ENCODE measurements at regions not wholly inside any gene's neighbourhood (a gene's known extent, or its start where the extent isn't known, plus 50 kb on each side); places are given as distances from the start of the nearest gene placed in this dataset.

DNA sequence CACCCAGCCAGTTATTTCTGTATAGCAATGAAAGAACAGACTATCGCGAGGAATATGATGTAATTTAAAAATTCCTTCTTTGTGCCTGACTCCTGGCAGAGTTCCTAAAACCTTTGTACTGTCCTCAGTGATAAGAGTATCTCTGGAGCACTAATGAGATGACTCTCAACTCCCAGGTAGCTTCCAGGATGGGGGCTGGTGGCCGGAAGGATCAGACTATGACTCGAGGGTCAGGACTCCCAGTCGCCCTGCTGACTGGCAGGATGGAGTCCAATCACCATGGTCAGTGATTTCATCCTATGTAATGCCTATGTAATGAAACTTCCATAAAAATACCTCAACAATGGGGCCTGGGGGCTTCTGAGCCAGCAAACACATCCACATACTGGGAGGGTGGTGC, 135.1 kb downstream of the SHANK2 start:
- peaks cover 2% of the 10 kb centered on the region for H3K4me1 Mint-ChIP-seq
- H3K4me3 Mint-ChIP-seq = no peak overlapping the region
- no peaks in the 10 kb centered on the region for H3K27me3 Mint-ChIP-seq
- no peaks in the 10 kb centered on the region for H3K36me3 Mint-ChIP-seq (ENCODE audit: low read depth)
- DNase-seq = no peak
- H3K27ac Mint-ChIP-seq = no peak overlapping the region
- H3K9me3 Mint-ChIP-seq = no peaks in the 10 kb centered on the region
- intact Hi-C loops (cut with micrococcal nuclease) = no loop called here

DNA sequence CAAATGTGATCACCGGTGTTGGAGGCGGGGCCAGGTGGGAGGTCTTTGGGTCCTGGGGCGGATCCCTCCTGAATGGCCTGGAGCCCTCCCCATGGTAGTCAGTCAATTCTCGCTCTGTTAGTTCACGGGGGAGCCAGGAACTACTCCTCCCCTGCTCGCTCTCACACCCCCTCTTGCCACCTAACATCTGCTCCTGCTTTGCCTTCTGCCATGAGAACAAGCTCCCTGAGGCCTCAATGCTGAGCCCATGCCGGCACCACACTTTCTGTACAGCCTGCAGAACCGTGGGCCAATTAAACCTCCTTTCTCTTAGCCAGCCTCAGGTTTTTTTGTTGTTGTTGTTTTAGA, 135.7 kb downstream of the SHANK2 start:
- Mint-ChIP-seq H3K36me3 (ENCODE audit: low read depth) (no peaks in the 10 kb centered on the region), H3K9me3 (no peaks in the 10 kb centered on the region), H3K4me1 (peaks cover 2% of the 10 kb centered on the region), H3K27me3 (no peaks in the 10 kb centered on the region), H3K4me3 (no peak overlapping the region), H3K27ac (no peak overlapping the region)
- no peak for DNase-seq
- intact Hi-C loops (cut with micrococcal nuclease) = no loop called here

DNA sequence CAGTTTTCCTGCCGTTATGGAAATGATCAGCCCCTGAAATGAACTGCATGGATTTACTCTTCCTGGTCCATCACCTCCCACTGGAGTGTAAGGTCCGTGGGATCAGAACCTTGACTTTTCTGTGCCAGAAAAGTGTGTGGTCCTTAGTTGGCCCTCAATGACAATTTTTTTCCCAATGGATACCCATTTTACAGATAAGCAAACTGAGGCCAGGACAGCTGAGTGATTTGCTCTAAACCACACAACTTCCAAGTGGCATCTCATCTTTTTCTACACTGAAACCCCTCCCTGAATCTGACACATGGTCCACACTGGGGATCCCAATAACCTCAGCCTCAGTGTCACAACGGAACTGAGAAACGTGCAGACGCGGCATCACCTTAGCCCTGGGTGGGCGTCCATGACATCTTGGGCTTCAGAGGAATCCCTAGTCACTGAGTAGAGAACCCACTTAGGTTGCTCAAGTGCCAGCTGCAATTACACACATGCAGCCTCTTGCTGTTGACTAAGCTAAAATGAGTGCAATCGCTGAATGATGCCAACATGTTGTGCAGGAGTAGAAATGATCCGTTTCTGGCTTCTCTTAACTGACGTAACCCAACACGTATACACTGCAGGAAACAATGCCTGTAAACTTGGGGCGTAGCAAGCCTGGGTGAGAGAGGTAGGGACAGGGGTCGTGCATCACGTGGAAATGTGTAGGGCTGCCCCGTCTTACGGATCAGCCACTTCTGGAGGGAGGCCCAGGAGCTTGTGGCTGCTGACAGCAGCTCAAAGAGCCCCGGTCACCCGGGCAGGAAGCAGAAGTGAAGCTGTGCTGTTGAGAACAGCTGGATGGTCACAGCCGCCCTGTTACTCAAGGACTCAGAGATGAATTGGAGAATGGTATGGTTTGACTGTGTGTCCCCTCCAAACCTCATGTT, 136.3 kb downstream of the SHANK2 start:
- H3K36me3 Mint-ChIP-seq (ENCODE audit: low read depth) = no peaks in the 10 kb centered on the region

DNA sequence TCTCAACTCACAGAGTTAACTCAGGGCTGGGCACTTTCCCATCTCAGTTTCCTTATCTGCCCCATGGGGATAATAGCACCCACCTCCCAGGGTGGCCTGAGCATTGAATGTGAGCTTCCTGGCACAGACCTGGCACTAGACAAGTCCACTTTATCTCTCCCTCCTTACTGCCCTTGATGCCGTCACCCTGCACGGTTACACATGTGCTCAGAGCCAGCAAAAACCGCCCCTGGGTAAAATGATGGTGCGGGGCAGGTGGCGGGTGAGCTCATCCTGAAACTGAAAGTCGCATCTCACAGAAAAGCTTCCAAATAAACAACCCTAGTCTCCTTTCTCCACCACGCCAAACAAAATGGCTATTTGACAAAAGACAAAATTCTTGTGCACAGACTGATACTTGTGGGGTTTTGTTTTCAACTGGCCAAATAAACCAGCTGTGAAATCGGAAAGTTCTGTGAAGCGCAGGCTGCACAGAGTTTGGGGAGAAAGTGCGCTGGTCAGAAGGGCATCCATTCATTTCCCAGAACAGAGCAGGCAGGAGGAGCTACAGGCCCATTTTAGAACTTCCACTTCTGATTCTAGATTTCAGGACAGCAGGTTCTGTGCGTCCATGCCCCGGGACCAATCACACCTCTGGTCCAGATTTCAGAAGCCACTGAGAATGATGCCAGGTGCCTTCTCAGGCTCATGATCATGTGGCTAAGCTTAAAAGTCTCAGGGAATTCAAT, 138.1 kb downstream of the SHANK2 start:
- H3K9me3 Mint-ChIP-seq = no peaks in the 10 kb centered on the region
- no peaks in the 10 kb centered on the region for H3K27me3 Mint-ChIP-seq
- H3K4me1 Mint-ChIP-seq = peaks cover 2% of the 10 kb centered on the region
- intact Hi-C loops (cut with micrococcal nuclease) = no loop called here
- no peak overlapping the region for H3K4me3 Mint-ChIP-seq
- H3K27ac Mint-ChIP-seq = peak overlapping the region; percentile 34
- H3K36me3 Mint-ChIP-seq (ENCODE audit: low read depth) = no peaks in the 10 kb centered on the region
- DNase-seq = no peak

More for the DNA sequence above, 136.3 kb downstream of the SHANK2 start:
- H3K4me1 Mint-ChIP-seq = peaks cover 2% of the 10 kb centered on the region
- intact Hi-C loops (cut with micrococcal nuclease) = no loop called here
- no peaks in the 10 kb centered on the region for H3K9me3 Mint-ChIP-seq
- no peak overlapping the region for H3K4me3 Mint-ChIP-seq
- DNase-seq = no peak
- H3K27me3 Mint-ChIP-seq = no peaks in the 10 kb centered on the region
- no peak overlapping the region for H3K27ac Mint-ChIP-seq

DNA sequence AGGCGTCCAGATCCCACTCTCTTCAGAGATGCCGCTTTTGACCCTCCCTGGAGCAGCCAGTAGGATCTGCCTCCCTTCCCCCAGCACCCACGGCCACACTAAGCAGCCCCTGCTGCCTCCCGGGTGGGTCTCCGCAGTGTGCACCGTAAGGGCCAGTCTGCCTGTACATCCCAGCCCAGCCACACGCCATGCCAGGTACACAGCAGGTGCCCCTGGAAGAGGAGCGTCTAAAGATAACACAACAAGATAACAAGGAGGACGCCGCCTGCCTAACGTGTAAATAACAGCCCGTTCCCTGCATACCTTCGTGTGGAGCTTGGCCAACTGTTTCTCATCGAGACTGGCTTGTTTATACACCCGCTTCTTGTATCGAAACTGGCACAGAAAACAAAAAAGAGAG, 139.4 kb downstream of the SHANK2 start:
- H3K4me1 Mint-ChIP-seq = peaks cover 2% of the 10 kb centered on the region
- DNase-seq = no peak
- H3K27ac Mint-ChIP-seq = no peak overlapping the region
- no peaks in the 10 kb centered on the region for H3K27me3 Mint-ChIP-seq
- H3K9me3 Mint-ChIP-seq = no peaks in the 10 kb centered on the region
- H3K36me3 Mint-ChIP-seq (ENCODE audit: low read depth) = no peaks in the 10 kb centered on the region
- no peak overlapping the region for H3K4me3 Mint-ChIP-seq
- intact Hi-C loops (cut with micrococcal nuclease) = no loop called here

DNA sequence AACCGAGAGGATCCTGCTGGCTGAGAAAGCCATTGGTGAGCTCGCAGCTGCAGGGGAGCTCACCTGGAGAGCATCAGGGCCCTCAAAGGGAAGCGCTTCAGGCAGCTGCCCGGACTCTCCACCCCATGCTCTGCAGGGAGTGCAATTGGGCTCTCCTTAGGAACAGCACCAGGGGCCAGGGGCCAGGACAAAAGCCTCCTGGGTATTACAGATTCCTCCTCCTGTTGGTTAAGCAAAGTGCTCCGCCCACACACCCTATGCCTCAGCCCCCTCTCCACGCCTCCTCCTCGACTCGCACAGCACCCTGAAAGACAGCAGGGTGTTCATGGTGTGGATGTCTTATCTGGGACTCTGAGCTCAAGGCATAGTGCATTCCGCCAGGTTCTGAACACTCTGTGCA, 139.9 kb downstream of the SHANK2 start:
- no peak for DNase-seq
- Mint-ChIP-seq H3K4me3 (no peak overlapping the region), H3K27ac (peak overlapping the region; percentile 19), H3K4me1 (peaks cover 2% of the 10 kb centered on the region), H3K36me3 (ENCODE audit: low read depth) (no peaks in the 10 kb centered on the region), H3K9me3 (no peaks in the 10 kb centered on the region), H3K27me3 (no peaks in the 10 kb centered on the region)
- intact Hi-C loops (cut with micrococcal nuclease) = no loop called here

DNA sequence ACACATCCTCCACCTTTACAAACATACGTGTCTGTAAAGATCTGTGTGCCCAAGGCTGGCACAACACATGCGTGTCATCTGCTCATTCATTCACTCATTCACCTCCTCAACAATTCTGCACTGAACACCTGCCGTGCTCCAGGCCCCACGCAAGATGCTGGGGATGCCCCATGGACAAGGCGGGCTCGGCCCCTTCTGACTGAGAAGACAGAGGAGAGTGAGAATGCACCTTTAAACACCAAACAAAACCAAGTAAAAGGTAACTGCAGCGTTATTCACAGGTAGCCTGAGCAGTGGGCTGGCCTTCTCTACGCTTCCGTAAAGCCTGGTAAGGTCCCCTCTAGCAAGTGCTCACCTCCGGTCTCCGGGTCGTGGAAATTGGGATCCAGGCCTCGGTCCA, 142.8 kb downstream of the SHANK2 start:
- intact Hi-C loops (cut with micrococcal nuclease) = no loop called here
- no peak overlapping the region for H3K4me3 Mint-ChIP-seq
- H3K9me3 Mint-ChIP-seq = no peaks in the 10 kb centered on the region
- no peaks in the 10 kb centered on the region for H3K27me3 Mint-ChIP-seq
- H3K36me3 Mint-ChIP-seq (ENCODE audit: low read depth) = no peaks in the 10 kb centered on the region
- no peak overlapping the region for H3K27ac Mint-ChIP-seq
- DNase-seq = no peak
- H3K4me1 Mint-ChIP-seq = peaks cover 2% of the 10 kb centered on the region

DNA sequence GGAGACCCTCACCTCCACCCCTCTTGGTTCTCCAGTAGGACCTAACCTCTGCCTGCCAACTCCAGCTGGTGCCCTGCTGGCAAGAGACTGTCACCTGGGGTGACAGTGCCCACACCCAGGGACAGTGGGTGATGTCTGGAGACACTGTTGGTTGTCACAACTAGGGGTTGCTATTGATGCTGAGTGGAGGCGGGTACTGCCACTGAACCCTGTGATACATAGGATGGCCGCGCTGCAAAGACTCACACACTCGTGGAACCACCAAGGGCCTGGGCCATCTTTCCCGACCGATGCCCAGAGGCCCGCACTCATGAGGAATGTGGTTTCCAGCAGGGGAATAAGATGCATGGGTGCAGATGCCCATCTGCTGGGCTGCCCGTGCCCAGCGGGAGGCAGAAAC, 143.2 kb downstream of the SHANK2 start:
- Mint-ChIP-seq H3K27ac (no peak overlapping the region), H3K4me1 (no peaks in the 10 kb centered on the region), H3K27me3 (no peaks in the 10 kb centered on the region), H3K4me3 (no peak overlapping the region), H3K36me3 (ENCODE audit: low read depth) (no peaks in the 10 kb centered on the region), H3K9me3 (no peaks in the 10 kb centered on the region)
- no peak for DNase-seq
- intact Hi-C loops (cut with micrococcal nuclease) = no loop called here

DNA sequence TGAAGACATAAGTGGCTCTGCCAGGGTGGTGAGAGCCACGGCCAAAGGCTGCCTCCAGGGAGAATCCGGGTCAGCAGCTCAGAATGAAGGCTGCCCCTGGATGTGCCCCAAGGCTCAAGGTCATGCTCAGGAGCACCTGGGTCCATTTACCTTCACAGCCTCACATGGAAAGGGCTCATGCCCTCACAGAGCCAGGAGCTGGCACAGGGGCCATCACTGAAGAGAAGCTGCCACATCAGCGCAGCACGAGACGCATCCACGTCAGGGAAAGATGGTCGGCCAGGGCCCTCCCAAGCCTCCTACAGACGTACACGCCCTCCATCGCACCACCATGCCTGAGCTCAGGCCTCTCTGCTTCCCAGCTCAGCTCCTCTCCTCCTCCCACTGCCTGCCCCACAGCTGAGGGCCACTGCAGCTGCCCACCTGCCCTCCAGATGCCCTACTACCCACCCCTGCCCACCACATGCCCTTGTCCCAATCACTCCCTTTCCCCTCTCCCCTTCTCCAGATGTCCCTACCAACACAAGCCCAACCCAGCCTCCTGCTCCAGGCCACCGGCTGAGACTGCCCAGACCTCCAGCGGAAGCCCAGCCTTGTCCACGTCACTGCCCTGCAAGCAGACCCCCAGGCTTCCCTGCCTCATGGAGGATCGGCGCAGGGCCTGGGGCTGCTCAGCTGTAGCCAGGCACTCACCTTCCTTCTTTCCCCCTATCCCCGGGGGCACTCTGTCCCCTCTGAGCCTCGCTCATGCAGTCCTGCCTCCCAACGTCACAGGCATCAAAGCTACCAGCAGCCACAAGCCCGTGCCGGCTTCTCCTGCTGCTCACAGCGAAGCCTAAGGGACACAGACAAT, 144.1 kb downstream of the SHANK2 start:
- Mint-ChIP-seq H3K4me1 (no peaks in the 10 kb centered on the region), H3K4me3 (no peak overlapping the region), H3K36me3 (ENCODE audit: low read depth) (no peaks in the 10 kb centered on the region), H3K9me3 (no peaks in the 10 kb centered on the region), H3K27me3 (no peaks in the 10 kb centered on the region), H3K27ac (no peak overlapping the region)
- DNase-seq = no peak
- intact Hi-C loops (cut with micrococcal nuclease) = no loop called here

DNA sequence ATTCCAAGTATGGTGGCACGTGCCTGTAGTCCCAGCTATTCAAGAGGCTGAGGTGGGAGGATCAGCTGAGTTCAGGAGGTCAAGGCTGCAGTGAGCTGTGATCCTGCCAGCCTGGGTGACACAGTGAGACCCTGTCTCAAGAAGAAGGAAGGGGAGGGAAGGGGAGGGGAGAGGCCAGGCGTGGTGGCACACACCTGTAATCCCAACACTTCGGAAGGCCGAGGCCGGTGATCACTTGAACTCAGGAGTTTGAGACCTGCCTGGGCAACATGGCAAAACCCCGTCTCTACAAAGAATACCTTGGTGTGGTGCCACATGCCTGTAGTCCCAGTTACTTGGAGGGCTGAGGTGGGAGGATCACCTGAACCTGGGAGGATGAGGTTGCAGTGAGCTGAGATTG, 145.7 kb downstream of the SHANK2 start:
- no peak for DNase-seq
- no peaks in the 10 kb centered on the region for H3K4me1 Mint-ChIP-seq
- H3K4me3 Mint-ChIP-seq = no peak overlapping the region
- no peaks in the 10 kb centered on the region for H3K36me3 Mint-ChIP-seq (ENCODE audit: low read depth)
- H3K27ac Mint-ChIP-seq = no peak overlapping the region
- H3K9me3 Mint-ChIP-seq = no peaks in the 10 kb centered on the region
- H3K27me3 Mint-ChIP-seq = no peaks in the 10 kb centered on the region
- intact Hi-C loops (cut with micrococcal nuclease) = no loop called here

DNA sequence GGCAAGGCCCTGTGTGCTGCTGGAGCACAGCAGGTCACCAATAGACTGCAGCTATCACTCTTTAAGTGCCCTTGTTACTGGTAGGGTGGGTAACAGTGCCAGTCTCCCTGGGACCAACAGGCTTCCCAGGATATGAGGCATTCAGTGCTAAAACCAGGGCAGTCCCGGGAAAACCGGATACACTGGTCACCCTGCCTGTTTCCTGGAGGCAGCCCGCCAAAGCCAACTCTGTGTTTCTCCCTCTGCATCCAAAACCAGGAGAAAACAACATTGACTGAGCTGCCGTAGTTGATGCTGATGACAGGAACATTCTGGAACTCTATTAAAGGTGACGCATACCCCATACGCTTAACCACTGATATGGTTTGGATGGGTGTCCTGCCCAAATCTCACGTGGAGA, 149.1 kb downstream of the SHANK2 start:
- intact Hi-C loops (cut with micrococcal nuclease) = no loop called here
- DNase-seq = no peak
- Mint-ChIP-seq H3K36me3 (ENCODE audit: low read depth) (no peaks in the 10 kb centered on the region), H3K27ac (no peak overlapping the region), H3K4me3 (no peak overlapping the region), H3K9me3 (no peaks in the 10 kb centered on the region), H3K27me3 (no peaks in the 10 kb centered on the region), H3K4me1 (no peaks in the 10 kb centered on the region)

DNA sequence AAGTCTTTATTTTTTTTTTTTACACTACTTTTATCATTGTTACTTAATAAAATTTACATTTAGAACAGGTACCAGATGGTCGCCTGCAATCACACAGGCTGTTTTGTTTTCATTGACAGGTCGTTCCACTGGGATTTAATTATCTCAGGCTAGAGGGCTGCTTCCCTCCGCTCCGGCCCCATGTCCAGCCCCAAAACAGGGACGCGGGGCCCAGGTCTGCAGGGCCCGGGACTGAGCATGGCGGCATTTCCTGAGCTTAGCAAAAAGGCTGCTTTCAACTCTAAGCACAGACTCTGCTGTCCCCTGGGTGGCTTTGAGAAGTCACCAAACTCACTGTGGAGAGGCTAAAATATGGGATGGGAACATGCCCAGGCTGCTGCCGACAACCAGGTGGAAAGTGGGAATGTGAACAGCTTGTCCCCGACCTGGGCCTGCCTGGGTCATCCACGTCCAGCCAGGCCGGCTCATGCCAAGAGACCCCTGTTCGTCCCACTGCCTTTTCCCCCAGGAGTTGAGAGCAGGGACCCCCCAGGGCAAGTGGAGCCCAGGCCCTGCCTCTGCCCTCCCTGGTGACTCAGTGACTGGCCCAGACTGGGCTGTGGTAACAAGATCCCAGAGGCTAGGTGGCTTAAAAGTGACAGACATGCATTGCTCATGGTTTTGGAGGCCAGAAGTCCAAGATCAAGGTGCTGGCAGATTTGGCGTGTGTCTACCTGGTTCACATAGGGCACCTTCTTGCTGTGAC, 150.0 kb downstream of the SHANK2 start:
- DNase-seq = no peak
- Mint-ChIP-seq H3K9me3 (no peaks in the 10 kb centered on the region), H3K36me3 (ENCODE audit: low read depth) (no peaks in the 10 kb centered on the region), H3K27ac (no peak overlapping the region), H3K4me3 (no peak overlapping the region), H3K27me3 (no peaks in the 10 kb centered on the region), H3K4me1 (no peaks in the 10 kb centered on the region)
- intact Hi-C loops (cut with micrococcal nuclease) = no loop called here

DNA sequence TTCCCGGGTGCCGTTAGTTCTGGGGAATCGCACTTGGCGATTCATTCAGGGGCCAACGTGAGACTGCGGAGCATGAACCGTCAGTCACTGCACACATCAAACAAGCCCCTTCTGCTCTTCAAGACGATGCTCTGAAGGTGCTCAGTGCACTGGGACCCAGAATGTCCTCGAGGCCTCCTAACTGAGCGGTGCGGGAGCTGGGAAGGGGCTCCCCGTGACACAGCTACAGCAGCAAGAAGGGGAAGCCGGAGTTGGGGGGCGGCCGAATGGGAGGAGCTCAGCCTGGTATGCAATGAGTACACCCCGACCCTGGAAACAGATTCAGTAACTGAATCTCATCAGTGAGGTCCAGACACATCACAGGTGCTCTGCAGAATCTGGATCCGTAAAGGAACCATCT, 150.8 kb downstream of the SHANK2 start:
- H3K27ac Mint-ChIP-seq = no peak overlapping the region
- H3K36me3 Mint-ChIP-seq (ENCODE audit: low read depth) = no peaks in the 10 kb centered on the region
- H3K4me1 Mint-ChIP-seq = no peaks in the 10 kb centered on the region
- H3K27me3 Mint-ChIP-seq = no peaks in the 10 kb centered on the region
- H3K9me3 Mint-ChIP-seq = no peaks in the 10 kb centered on the region
- intact Hi-C loops (cut with micrococcal nuclease) = no loop called here
- H3K4me3 Mint-ChIP-seq = no peak overlapping the region
- DNase-seq = no peak

Data from activated CD4-positive, alpha-beta T cell treated with anti-CD3 and anti-CD28 coated beads, Interleukin-2, amount 10 ng/mL, durations not matched to agents 24 days and 14 days (primary cell).